BLaER1 (cell line): ENCODE measurements at regions not wholly inside any gene's neighbourhood (a gene's known extent, or its start where the extent isn't known, plus 50 kb on each side); places are given as distances from the start of the nearest gene placed in this dataset.

ENCODE experiments used
- H3K27ac ChIP-seq: shearing (Covaris generic); formaldehyde crosslinking; 2 replicates; pipeline ENCODE4 v1.8.1; 2022
- H3K27me3 ChIP-seq: shearing (Covaris generic); formaldehyde crosslinking; 2 replicates; pipeline ENCODE4 v1.8.1; 2022
- H3K36me3 ChIP-seq: shearing (Covaris generic); formaldehyde crosslinking; 2 replicates; pipeline ENCODE4 v1.8.1; 2022
- H3K4me1 ChIP-seq: shearing (Covaris generic); formaldehyde crosslinking; 2 replicates; pipeline ENCODE4 v1.8.1; 2022
- H3K4me2 ChIP-seq: shearing (Covaris generic); formaldehyde crosslinking; 2 replicates; pipeline ENCODE4 v1.8.1; 2022
- H3K4me3 ChIP-seq: shearing (Covaris generic); formaldehyde crosslinking; 2 replicates; pipeline ENCODE4 v1.8.1; 2022
- H3K9ac ChIP-seq: shearing (Covaris generic); formaldehyde crosslinking; 2 replicates; pipeline ENCODE4 v1.8.1; 2022
- H3K9me3 ChIP-seq: shearing (Covaris generic); formaldehyde crosslinking; 2 replicates; pipeline ENCODE4 v1.8.1; 2022
- H4K20me1 ChIP-seq: shearing (Covaris generic); formaldehyde crosslinking; 2 replicates; pipeline ENCODE4 v1.8.1; 2022
- Cebpa-rat ChIP-seq: shearing (Covaris generic); IDR thresholded peaks from 2 replicates; pipeline ENCODE4 v1.8.1; 2022

- TF ChIP-seq Cebpa-rat = no peak
These were observed 515.7 kb downstream of the TCERG1L start for GRCh38 chr10:130795819-130796218.

GRCh38 chr10:130799532-130799931 lies 512.0 kb downstream of the TCERG1L start:
- peak overlapping the region; percentile 56 for H3K4me2 ChIP-seq
- H3K4me1 ChIP-seq = peaks cover 32% of the 10 kb centered on the region
- no peaks in the 10 kb centered on the region for H4K20me1 ChIP-seq
- H3K9me3 ChIP-seq = 0 out of 2 replicates have a peak, but pooled peaks cover 3% of the 10 kb centered on the region
- H3K27ac ChIP-seq = no peak overlapping the region; the same call in 1 of the 2 replicates
- H3K27me3 ChIP-seq = no peaks in the 10 kb centered on the region
- no peak for TF ChIP-seq Cebpa-rat
- no peaks in the 10 kb centered on the region for H3K36me3 ChIP-seq
- no peak overlapping the region for H3K9ac ChIP-seq
- no peak overlapping the region for H3K4me3 ChIP-seq

More at GRCh38 chr10:130795819-130796218, 515.7 kb downstream of the TCERG1L start:
- Histone ChIP-seq H3K4me3 (no peak overlapping the region), H3K9me3 (peaks cover 11% of the 10 kb centered on the region; the same call in 1 of the 2 replicates), H3K9ac (no peak overlapping the region), H3K27ac (no peak overlapping the region), H3K36me3 (no peaks in the 10 kb centered on the region), H3K27me3 (no peaks in the 10 kb centered on the region), H4K20me1 (no peaks in the 10 kb centered on the region), H3K4me1 (peaks cover 32% of the 10 kb centered on the region), H3K4me2 (no peak overlapping the region)

GRCh38 chr10:130800281-130800680 lies 511.2 kb downstream of the TCERG1L start:
- Histone ChIP-seq H3K4me2 (peak overlapping the region; percentile 56), H3K9ac (no peak overlapping the region), H3K4me3 (no peak overlapping the region), H3K4me1 (peaks cover 32% of the 10 kb centered on the region), H4K20me1 (no peaks in the 10 kb centered on the region), H3K9me3 (0 out of 2 replicates have a peak, but pooled peaks cover 3% of the 10 kb centered on the region), H3K27me3 (no peaks in the 10 kb centered on the region), H3K36me3 (no peaks in the 10 kb centered on the region), H3K27ac (peak overlapping the region; percentile 27; the same call in 1 of the 2 replicates)
- no peak for TF ChIP-seq Cebpa-rat

- no peaks in the 10 kb centered on the region for H3K36me3 ChIP-seq
- no peak overlapping the region for H3K4me2 ChIP-seq
- H3K4me1 ChIP-seq = peaks cover 32% of the 10 kb centered on the region
- H3K9ac ChIP-seq = no peak overlapping the region
- peaks cover 9% of the 10 kb centered on the region; the same call in 1 of the 2 replicates for H3K9me3 ChIP-seq
- H3K4me3 ChIP-seq = no peak overlapping the region
- no peaks in the 10 kb centered on the region for H3K27me3 ChIP-seq
- no peak for TF ChIP-seq Cebpa-rat
- H3K27ac ChIP-seq = no peak overlapping the region
- H4K20me1 ChIP-seq = no peaks in the 10 kb centered on the region
These were observed 510.2 kb downstream of the TCERG1L start for GRCh38 chr10:130801276-130801675.

- H3K4me2 ChIP-seq = no peak overlapping the region
- H3K4me1 ChIP-seq = peaks cover 32% of the 10 kb centered on the region
- no peaks in the 10 kb centered on the region for H3K27me3 ChIP-seq
- peaks cover 9% of the 10 kb centered on the region; the same call in 1 of the 2 replicates for H3K9me3 ChIP-seq
- no peak overlapping the region for H3K27ac ChIP-seq
- H3K4me3 ChIP-seq = no peak overlapping the region
- no peaks in the 10 kb centered on the region for H3K36me3 ChIP-seq
- no peak overlapping the region for H3K9ac ChIP-seq
- H4K20me1 ChIP-seq = no peaks in the 10 kb centered on the region
- TF ChIP-seq Cebpa-rat = no peak
These were observed 509.7 kb downstream of the TCERG1L start for GRCh38 chr10:130801784-130802183.

GRCh38 chr10:130802301-130802700 lies 509.2 kb downstream of the TCERG1L start:
- Histone ChIP-seq H3K36me3 (no peaks in the 10 kb centered on the region), H3K4me1 (peaks cover 28% of the 10 kb centered on the region), H3K9me3 (peaks cover 9% of the 10 kb centered on the region; the same call in 1 of the 2 replicates), H3K9ac (no peak overlapping the region), H4K20me1 (no peaks in the 10 kb centered on the region), H3K27ac (no peak overlapping the region), H3K4me3 (no peak overlapping the region), H3K4me2 (no peak overlapping the region), H3K27me3 (no peaks in the 10 kb centered on the region)
- TF ChIP-seq Cebpa-rat = no peak

GRCh38 chr10:130804281-130804680 lies 507.2 kb downstream of the TCERG1L start:
- H3K9ac ChIP-seq = no peak overlapping the region
- H3K27ac ChIP-seq = no peak overlapping the region
- peaks cover 9% of the 10 kb centered on the region; the same call in 1 of the 2 replicates for H3K9me3 ChIP-seq
- no peaks in the 10 kb centered on the region for H3K27me3 ChIP-seq
- H3K4me1 ChIP-seq = peaks cover 20% of the 10 kb centered on the region
- H3K36me3 ChIP-seq = no peaks in the 10 kb centered on the region
- H3K4me3 ChIP-seq = no peak overlapping the region
- H4K20me1 ChIP-seq = no peaks in the 10 kb centered on the region
- H3K4me2 ChIP-seq = no peak overlapping the region
- no peak for TF ChIP-seq Cebpa-rat

GRCh38 chr10:130804778-130805634 lies 506.5 kb downstream of the TCERG1L start:
- no peak overlapping the region for H3K4me2 ChIP-seq
- peaks cover 12% of the 10 kb centered on the region for H3K4me1 ChIP-seq
- peaks cover 9% of the 10 kb centered on the region; the same call in 1 of the 2 replicates for H3K9me3 ChIP-seq
- H3K27ac ChIP-seq = no peak overlapping the region
- H3K4me3 ChIP-seq = no peak overlapping the region
- H4K20me1 ChIP-seq = no peaks in the 10 kb centered on the region
- H3K27me3 ChIP-seq = no peaks in the 10 kb centered on the region
- no peaks in the 10 kb centered on the region for H3K36me3 ChIP-seq
- no peak for TF ChIP-seq Cebpa-rat
- H3K9ac ChIP-seq = no peak overlapping the region

GRCh38 chr10:130805635-130806030 lies 505.9 kb downstream of the TCERG1L start:
- Histone ChIP-seq H3K4me1 (peaks cover 8% of the 10 kb centered on the region; the same call in 1 of the 2 replicates), H3K9me3 (peaks cover 6% of the 10 kb centered on the region; the same call in 1 of the 2 replicates), H4K20me1 (no peaks in the 10 kb centered on the region), H3K27me3 (no peaks in the 10 kb centered on the region), H3K36me3 (no peaks in the 10 kb centered on the region), H3K27ac (no peak overlapping the region), H3K4me2 (no peak overlapping the region), H3K4me3 (no peak overlapping the region), H3K9ac (no peak overlapping the region)
- TF ChIP-seq Cebpa-rat = no peak

GRCh38 chr10:130806426-130806825 lies 505.1 kb downstream of the TCERG1L start:
- no peak for TF ChIP-seq Cebpa-rat
- Histone ChIP-seq H4K20me1 (no peaks in the 10 kb centered on the region), H3K4me3 (no peak overlapping the region), H3K9me3 (peaks cover 6% of the 10 kb centered on the region; the same call in 1 of the 2 replicates), H3K4me1 (peaks cover 8% of the 10 kb centered on the region; the same call in 1 of the 2 replicates), H3K27ac (no peak overlapping the region), H3K4me2 (no peak overlapping the region), H3K36me3 (no peaks in the 10 kb centered on the region), H3K27me3 (no peaks in the 10 kb centered on the region), H3K9ac (no peak overlapping the region)
